RWPE2 (cell line): ENCODE measurements at regions not wholly inside any gene's neighbourhood (a gene's known extent, or its start where the extent isn't known, plus 50 kb on each side); places are given as distances from the start of the nearest gene placed in this dataset.

Source experiments
- ATAC-seq: fragments of 200-7000 bp; cut with Tn5 transposase; 3 replicates; pipeline ENCODE4 v1.9.1; 2021; ENCODE audit warnings: low read depth
- DNase-seq: peaks from one replicate; pipeline ENCODE4 v3.0.0-alpha.2; 2020; ENCODE audit warnings: low spot score
- H3K27ac ChIP-seq: fragments of 450-650 bp; 2 replicates; pipeline ENCODE4 v1.5.1; 2017; ENCODE audit warnings: mild to moderate bottlenecking; ENCODE audit not compliant: poor library complexity, severe bottlenecking
- H3K27me3 ChIP-seq: fragments of 250-450 bp; sonication (Bioruptor Pico); 2 replicates; pipeline ENCODE4 v1.5.1; 2021; ENCODE audit warnings: mild to moderate bottlenecking, moderate library complexity; ENCODE audit not compliant: insufficient read depth, poor library complexity, severe bottlenecking
- H3K36me3 ChIP-seq: fragments of 250-450 bp; sonication (Bioruptor Pico); 2 replicates; pipeline ENCODE4 v1.5.1; 2020; ENCODE audit warnings: low read depth, mild to moderate bottlenecking, moderate library complexity
- H3K4me1 ChIP-seq: fragments of 250-450 bp; sonication (Bioruptor Pico); 2 replicates; pipeline ENCODE4 v1.5.1; 2021; ENCODE audit warnings: mild to moderate bottlenecking, moderate library complexity; ENCODE audit not compliant: insufficient read depth, poor library complexity, severe bottlenecking
- H3K4me3 ChIP-seq: fragments of 250-450 bp; sonication (Bioruptor Pico); 2 replicates; pipeline ENCODE4 v1.5.1; 2021; ENCODE audit warnings: mild to moderate bottlenecking, moderate library complexity; ENCODE audit not compliant: severe bottlenecking
- H3K9me3 ChIP-seq: fragments of 250-450 bp; sonication (Bioruptor Pico); 2 replicates; pipeline ENCODE4 v1.5.1; 2021; ENCODE audit warnings: mild to moderate bottlenecking, moderate library complexity; ENCODE audit not compliant: severe bottlenecking
- CTCF ChIP-seq: fragments of 450-650 bp; IDR thresholded peaks from one replicate; pipeline ENCODE4 v1.5.1; 2017; ENCODE audit warnings: mild to moderate bottlenecking, moderate library complexity; ENCODE audit not compliant: poor library complexity, severe bottlenecking

DNA sequence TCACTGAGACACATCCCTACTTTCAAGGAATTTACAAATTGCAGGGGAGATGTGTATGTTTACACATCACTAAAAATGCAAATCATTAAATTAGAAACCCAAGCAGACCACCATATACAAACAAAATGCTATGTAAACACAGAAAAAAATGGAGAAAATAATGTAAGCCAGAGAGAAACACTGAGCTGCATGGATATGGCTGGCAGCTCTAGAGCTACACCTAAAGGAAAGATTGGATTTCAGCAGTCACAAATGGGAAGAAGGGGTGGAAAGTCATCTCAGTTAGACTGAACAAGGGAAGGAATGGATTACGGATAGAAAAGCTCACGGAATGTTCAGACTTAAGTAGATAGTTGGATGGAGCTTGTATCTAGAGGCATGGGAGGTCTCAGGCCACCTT lies 186.3 kb downstream of the MOSPD2 start:
- Histone ChIP-seq H3K4me3 (no peak overlapping the region), H3K27me3 (no peaks in the 10 kb centered on the region), H3K4me1 (no peaks in the 10 kb centered on the region), H3K27ac (no peak overlapping the region), H3K9me3 (no peaks in the 10 kb centered on the region), H3K36me3 (no peaks in the 10 kb centered on the region)
- DNase-seq = no peak
- ATAC-seq = no peak
- no peak for TF ChIP-seq CTCF

DNA sequence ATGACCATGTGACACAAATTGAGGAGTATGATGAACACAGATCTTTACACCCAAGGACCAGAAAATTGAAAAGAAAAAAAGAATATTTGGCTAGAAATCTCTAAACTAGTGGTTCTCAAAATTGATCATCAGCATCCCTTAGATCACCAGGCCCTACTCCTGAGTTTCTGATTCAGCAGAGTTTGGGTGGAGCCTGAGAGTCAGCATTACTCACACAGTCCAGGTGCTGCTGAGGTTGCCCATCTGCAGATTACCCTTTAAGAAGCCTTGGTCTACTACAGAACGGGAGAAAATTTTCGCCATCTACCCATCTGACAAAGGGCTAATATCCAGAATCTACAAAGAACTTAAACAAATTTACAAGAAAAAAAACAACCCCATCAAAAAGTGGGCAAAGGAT lies 182.8 kb downstream of the MOSPD2 start:
- H3K27me3 ChIP-seq = no peaks in the 10 kb centered on the region
- no peaks in the 10 kb centered on the region for H3K4me1 ChIP-seq
- TF ChIP-seq CTCF = no peak
- no peaks in the 10 kb centered on the region for H3K9me3 ChIP-seq
- H3K27ac ChIP-seq = peak overlapping the region; percentile 6
- DNase-seq (no peak), ATAC-seq (peak; percentile 71; the same call in 2 of the 3 replicates)
- no peaks in the 10 kb centered on the region for H3K36me3 ChIP-seq
- H3K4me3 ChIP-seq = no peak overlapping the region

GRCh38 chrX:15055146-15055930 lies 182.1 kb downstream of the MOSPD2 start:
- Histone ChIP-seq H3K9me3 (no peaks in the 10 kb centered on the region), H3K27ac (peak overlapping the region; percentile 6), H3K27me3 (no peaks in the 10 kb centered on the region), H3K4me3 (no peak overlapping the region), H3K4me1 (no peaks in the 10 kb centered on the region), H3K36me3 (no peaks in the 10 kb centered on the region)
- ATAC-seq = peak; percentile 55; the same call in 2 of the 3 replicates
- no peak for TF ChIP-seq CTCF
- DNase-seq = no peak

GRCh38 chrX:15050395-15050794 lies 177.2 kb downstream of the MOSPD2 start:
- H3K27me3 ChIP-seq = no peaks in the 10 kb centered on the region

More at GRCh38 chrX:15050395-15050794, 177.2 kb downstream of the MOSPD2 start:
- DNase-seq (no peak), ATAC-seq (no peak)
- no peak overlapping the region for H3K4me3 ChIP-seq
- H3K27ac ChIP-seq = no peak overlapping the region
- no peak for TF ChIP-seq CTCF
- no peaks in the 10 kb centered on the region for H3K36me3 ChIP-seq
- no peaks in the 10 kb centered on the region for H3K9me3 ChIP-seq
- H3K4me1 ChIP-seq = no peaks in the 10 kb centered on the region
